ENCODE measurements at regions not wholly inside any gene's neighbourhood (a gene's known extent, or its start where the extent isn't known, plus 50 kb on each side); places are given as distances from the start of the nearest gene placed in this dataset.
"Not testable (repeated sequence)": the region's sequence is repeated elsewhere in the genome, so short reads cannot be mapped to it uniquely, and the experiment has no call there.

DNA sequence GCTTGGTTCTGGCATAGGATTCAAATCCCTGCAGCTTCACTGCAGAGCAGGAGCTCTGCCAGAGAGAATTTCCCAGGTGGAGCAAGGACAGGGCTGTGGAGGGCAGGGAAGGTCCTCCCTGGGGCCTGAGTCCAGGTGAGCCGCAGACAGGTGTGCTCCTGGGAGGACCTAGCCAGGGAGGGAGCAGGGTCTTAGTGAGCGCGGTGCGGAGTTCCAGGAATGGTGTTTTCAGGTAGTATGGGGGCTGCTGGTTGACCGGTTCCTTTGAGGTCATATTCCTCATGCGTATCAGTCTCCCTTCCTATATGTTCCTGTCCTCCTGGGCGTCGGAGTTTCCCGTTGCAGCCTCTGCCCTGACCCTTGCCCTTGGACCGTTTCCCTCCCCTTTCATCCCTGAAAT is 813.3 kb downstream of the KCNJ18 start:
- no peak for DNase-seq (ENCODE audit: low spot score)

DNA sequence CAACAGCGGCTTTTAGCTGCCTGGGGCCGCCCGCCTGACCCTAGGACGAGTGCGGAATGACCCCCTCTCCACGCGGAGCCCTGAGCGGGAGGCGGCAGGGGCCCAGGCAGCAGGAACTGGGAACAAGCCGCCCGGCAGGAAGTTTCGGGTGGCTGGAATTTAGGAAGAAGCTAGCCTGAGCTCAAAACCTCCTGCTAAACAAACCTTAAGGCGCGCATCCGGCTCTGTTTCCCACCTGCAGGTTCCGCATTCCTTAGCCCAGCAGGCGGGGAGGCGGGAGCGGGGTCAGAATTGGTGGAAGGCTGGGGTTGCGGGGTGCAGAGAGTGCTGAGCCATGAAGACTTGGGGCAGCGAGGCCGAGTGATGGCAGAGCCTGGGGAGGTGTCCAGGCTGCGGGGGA is 813.9 kb downstream of the KCNJ18 start:
- no peak for DNase-seq (ENCODE audit: low spot score)

DNA sequence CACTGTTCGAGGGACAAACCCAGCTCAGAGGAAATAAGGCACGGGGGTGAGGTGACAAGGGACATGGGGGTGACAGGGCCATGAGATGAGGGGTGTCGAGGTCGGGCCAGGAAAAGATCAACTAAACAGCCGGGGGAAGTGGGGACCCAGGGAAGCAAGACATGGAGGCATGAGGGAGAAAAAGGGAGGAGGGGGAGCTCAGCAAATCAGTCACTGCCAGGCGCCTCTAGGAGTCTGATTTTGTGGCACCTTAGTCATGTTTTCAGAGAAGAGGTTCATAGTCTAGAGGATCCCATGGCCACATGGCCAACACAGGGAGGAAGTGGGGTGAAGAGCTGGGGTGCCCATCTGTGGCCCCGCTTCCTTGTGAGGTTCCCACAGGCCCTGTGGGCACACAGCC is 814.5 kb downstream of the KCNJ18 start:
- DNase-seq (ENCODE audit: low spot score): no peak

DNA sequence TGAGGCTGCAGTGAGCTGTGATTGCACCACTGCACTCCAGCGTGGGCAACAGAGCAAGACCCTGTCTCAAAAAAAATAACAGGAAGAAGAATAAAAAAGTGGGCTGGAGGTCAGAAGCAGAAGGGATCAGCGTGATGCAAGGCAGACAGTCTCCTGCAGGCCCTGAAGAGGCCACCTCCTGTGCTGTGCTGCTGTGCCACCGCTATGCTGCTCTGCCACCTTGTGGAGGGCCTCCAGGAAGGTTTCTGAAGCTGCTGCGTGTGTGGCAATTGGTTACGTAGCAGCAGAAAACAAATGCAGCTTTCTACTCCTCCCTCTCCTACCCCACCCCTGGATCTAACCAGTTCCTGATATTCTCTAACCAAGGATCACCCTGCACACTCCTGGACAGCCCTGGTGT is 815.5 kb downstream of the KCNJ18 start:
- no peak for DNase-seq (ENCODE audit: low spot score)

DNA sequence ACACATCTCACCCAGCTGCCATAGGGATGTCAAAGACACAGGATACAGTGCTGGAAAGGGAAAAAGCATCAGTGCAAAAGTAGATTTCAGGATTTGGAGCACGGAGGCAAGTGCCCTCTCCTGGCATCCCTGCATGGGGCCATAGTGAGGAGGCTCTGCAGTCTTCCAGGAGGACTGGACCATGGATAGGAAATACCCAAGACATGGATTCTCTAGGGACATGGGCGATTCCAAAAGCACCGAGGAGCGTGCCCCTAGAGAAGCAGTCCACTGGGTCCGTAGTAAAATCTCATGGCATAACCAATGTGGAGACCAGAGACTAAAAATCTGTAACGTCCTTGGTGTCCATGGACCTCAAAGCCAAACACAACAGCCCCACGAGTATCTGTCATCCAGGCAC is 818.2 kb downstream of the KCNJ18 start:
- no peak for DNase-seq (ENCODE audit: low spot score)

DNA sequence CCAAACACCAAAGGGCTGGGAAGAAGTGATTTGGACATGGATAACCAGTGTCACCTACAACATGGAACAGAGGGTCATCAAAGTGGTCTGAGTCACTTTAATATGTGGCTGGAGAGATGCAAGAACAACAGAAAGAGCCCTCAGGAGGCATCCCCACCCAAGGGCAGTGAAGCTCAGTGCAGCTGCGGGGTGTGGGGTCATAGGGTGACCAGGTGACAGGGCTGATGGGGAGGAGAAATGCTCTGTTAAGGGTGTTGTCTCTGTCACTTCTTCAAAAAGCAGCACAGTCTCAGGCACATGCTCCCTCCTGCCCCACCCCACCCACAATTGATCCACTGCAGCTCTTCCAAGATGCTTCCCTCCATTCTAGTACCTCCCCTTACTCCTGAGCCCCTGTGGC is 819.1 kb downstream of the KCNJ18 start:
- no peak for DNase-seq (ENCODE audit: low spot score)

DNA sequence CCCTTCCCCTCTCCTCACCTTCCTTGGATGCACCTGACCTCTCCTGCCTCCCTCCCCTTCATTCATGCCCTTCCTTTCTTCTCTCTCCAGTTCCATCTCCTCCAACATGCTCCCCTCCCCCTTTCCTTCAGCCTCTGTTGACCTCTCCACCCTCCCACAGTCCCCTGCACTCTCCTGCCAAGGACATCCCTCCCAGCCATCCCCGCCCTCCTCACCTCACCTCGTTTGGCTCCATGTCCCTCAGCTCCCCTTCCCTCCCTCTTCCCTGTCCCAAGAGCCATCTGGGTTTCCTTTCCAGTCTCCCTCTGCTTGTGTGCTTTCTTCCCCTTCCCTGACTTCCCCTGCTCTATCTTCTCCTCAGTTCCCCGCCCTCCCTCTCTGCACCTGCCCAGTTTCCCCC is 819.7 kb downstream of the KCNJ18 start:
- no peak for DNase-seq (ENCODE audit: low spot score)

DNA sequence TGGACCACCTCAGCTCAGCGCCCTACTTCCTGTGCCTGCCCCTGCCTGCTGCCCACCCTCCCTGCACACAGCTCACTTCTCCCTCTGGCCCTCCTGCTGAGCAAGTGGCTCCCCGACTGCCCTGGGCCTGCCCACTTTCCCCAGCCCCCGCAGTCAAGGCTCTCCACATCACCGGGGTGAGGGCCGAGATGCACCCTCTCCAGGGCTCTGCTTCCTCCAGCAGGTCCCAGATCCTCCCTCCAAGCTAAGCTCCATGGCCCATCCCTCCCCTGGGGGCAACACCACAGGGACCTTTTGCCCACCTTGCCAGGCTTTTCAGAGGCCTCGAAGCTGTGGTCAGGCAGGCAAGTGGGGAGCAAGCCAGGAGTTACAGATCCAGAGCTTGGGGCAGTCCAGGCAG is 820.2 kb downstream of the KCNJ18 start:
- DNase-seq (ENCODE audit: low spot score): no peak

DNA sequence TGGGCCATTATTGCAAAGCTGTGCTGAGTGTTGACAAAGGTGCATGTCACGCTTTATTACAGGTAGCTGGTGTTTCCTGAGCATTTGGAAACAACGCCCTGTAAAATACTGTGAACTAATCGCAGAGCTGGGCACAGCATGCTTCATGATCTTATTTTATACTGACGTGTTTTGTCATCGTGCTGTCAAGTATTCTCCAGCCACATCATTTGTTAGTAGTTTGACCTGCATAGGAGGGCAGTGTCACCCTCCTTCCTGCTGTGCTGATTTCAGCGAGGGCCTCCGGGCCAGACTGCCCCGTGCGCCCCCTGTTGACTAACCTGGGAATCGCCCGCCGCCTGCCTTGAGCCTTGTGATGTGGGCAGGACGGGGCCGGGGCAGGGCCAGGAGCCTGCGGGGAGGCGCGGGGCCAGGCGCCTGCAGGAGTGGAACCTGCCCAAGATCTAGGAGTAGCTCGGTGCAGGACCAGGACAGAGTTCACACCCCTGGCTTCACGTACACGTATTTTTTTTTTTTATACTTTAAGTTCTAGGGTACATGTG is 820.7 kb downstream of the KCNJ18 start:
- DNase-seq (ENCODE audit: low spot score): no peak

DNA sequence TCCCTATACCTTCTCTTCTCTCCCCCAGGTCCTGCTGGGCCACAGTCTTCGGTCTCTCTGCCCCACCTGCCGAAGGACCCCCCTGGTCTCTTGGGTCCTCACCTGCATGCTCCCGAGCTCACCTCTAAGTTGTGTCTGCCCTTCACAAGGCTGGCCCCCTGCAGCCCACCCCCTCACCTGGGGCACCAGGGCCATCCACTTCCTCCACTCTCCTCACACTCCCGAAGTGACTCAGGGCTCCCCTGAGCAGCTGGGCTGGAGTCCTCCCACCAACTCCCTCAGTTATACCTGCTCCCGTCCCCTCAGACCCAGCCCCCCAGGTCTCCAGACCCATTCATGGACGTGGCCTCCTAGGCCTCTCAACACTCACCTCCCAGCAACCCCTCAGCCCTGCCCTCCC is 822.0 kb downstream of the KCNJ18 start:
- DNase-seq (ENCODE audit: low spot score): no peak

DNA sequence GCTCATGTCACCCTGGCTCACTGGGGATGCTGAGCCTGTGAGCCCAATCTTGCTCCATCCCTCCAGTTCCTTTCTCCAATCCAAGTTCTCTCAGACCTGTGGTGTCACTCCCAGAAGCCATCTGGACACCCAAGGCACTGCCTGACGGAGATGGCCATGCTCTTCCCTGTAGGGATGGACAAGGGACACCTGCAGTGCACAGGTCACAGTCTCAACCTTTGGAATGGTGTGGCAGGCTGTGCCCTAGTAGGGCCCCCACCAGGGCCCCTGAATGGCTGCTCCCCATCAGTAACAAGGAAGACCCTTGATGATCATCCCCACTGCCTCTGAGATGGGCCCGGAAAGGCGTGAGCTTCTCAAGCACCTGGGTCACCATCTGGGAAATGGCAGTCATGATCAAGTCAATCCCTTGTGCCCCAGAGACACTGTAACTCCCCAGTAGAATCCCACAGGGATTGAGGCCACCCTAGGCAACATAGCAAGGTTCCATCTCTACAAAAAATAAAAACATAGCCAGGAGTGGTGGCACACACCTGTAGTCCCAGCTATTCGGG is 822.5 kb downstream of the KCNJ18 start:
- no peak for DNase-seq (ENCODE audit: low spot score)

DNA sequence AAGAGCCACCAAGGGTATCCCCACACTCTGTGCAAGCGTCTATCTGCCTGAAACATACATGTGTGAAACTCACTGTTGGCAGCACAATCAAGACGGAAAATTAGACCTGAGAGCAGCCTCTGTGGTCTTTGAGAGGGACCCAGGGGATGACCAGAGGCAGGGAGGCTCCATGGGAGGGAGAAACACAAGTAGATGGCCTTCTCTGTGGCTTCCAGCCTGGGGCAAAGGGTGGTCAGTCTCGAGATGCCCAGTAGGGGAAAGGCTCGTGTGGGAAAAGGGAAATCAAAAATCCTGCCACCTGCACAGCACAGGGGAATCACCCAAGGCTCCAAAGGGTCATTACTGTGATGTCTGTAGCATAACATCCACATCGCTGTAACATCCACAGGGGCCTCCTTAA is 823.3 kb downstream of the KCNJ18 start:
- DNase-seq (ENCODE audit: low spot score): no peak

DNA sequence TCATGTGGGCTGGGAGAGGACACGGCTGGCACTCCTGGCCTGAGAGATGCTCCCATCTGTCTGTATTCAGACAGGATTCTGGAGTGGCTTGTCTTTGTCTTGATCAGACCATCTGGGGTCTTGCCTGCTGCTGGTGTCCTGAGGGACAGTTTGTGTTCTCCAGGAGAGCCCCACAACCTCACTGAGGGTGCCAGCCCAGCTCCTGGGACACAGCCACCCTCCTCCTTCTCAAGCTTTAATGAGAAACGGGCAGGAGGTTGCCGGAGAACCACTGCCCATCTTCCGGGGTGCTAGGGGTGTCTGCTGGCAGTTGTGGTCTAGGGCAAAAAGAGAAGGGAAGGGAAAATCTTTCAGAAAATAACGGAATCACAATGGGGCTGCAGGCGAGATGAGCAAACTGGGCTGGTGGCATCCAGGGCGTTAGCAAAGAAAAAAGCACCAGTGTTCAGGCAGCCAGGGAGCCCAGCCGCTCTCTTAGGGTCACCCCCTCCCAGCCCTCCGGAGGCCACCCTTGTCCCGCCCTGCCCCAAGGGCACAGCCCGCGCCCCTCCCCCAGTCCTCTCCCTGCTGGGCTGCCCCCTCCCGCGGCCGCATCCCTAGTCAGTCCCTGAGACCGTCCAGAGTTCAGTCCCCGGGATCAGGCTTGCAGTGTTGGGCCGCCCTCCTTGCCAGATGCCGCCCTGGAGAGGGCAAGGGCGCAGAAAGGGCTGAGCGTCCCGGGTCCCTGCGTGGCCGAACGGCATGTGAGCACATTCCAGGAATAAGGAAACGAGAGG is 824.7 kb downstream of the KCNJ18 start:
- DNase-seq (ENCODE audit: low spot score): no peak

DNA sequence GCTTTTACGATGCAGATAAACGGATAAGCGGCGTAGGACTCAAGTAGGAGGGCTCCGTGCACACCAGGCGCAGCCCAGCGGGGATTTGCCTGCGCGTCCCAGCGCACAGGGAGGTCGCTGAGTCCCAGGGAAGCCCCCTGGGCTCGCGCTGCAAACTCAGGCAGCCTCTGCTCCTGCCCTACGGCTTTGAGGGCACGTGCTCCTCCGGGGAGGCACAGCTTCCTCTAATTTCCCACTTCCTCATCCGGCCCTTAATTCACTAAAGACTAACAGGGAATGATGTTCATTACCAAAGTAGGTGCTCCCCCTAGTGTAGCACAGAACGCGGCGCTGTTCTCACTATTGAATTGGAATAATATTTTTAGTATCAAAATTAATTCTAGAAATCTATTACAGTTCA is 825.4 kb downstream of the KCNJ18 start:
- DNase-seq (ENCODE audit: low spot score): no peak

DNA sequence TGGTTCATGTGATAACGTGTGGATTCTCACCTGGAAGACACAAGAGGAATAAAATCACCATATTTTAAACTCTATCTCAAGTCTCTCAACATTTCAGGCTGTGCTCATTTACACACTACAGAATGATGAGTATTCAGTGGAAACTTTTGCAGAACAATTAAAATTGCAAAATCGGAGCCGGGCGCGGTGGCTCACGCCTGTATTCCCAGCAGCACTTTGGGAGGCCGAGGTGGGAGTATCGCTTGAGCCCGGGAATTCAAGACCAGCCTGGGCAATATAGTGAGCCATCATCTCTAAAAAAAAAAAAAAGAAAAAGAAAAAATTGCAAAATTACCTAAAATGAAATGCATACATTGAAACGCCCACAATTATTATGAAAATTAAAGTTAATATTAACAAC is 825.9 kb downstream of the KCNJ18 start:
- no peak for DNase-seq (ENCODE audit: low spot score)

DNA sequence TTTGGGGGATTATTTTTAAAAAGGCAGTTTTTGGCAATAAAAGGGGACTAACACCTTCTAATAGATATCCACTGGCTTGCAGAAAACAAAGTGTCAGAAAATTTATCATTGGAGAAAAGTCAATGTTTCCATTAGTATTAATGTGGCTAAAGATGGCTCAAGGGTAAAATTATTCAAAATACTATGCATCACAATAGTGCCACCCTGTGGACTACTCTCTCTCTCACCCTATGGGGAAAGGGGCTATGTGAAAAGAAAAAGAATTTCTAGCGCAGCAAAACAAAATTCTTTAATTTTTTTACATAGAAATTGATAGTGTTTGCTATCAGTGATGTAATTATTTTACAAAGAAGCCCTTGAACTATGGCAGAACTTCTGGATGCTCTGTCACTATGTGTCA is 856.5 kb downstream of the KCNJ18 start:
- DNase-seq (ENCODE audit: low spot score): not testable (repeated sequence)

DNA sequence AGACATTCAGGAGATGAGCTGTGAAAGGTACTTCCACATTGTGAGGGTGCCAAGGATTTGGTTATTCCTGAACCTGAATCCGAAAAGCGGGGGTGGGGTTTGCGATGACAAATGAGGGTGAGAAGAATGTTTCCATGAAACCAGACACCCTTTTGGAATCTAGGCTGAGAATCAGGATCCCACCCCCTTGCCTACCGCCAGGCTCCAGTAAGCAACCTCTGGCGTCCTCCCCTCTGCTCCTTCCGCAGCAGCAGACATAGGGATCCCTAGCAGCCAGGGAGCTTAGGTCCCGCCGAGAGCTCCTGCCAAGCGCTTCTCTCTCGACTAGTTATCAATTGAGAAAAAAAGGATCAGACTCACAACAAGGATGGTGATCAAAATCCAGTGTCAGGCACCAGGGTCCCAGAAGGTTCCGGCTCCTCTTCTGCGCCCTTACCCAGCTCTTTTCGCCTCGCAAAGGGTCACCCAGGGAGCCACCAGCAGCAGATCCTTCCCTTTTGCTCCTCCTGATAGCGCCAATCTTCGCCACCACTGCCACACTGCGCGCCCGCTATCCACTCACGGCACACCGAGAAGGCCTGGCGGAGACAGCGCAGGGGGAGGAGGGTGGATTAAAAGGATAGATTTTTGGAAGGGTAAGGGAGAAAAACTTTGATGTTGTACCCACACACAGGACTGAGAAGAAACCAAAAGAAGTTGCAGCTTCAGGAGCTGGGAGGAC is 859.5 kb downstream of the KCNJ18 start:
- DNase-seq (ENCODE audit: low spot score): not testable (repeated sequence)

DNA sequence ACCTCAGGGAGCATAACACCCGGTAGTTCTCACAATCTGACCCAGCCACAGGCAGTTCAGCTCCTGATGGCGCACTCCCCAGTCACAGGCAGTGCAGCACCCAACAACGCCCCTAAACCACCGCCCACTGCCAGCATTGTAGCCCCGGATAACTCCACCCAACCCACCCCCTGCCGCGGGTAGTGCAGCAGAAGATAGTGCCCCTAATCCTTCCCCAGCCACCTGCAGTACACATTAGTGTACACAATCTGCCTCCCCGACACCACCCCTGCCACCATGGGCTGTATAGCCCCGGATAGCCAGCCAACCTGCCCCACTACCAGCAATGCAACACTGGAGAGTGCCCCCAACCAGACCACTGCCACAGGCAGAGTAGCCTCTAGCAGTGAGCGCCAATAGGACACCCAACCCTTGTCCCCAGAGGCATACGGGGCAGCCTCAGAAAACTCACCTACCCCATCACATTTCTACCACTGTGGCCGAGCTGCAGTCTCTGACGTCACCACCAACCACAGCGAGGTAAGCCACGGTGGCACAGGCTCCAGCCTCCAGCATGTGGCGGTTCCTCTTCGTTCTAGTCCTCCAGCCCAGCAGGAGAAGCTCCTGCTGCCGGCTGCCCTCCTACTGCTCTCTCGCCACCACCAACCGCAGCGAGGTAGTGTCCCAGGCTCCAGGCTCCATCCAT is 877.3 kb downstream of the KCNJ18 start:
- no peak for DNase-seq (ENCODE audit: low spot score)

DNA sequence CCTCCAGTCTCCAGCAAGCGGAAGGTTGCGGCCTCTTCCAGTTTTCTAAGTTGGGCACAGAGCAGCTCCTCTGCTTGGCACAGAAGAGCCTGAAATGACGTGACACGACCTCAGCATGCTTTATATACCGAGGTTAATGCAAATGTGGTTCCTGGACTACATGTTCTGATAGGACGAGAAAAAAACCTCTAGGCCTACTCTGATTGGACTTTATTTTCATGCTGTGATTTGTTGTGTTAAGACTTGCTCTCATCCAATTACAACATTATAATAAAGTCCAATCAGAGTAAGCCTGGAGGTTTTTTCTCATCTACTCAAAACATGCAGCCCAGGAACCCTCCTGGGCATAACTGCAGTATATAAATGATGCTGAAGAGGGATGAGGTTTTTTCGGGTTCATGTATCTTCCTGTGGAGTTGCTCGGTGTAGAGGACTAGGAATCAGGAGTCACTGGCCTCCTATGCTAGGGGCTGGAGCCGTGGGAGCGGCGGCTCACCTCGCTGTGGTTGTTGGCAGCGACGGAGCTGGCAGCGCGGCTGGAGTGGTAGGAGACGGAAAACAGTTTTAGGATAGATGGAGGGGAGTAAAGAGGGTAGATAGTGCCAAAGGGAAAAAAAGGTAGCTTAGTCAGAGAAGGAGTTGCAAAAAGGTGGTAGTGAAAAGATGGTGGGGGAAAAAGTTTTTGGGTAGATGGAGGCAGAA is 878.0 kb downstream of the KCNJ18 start:
- DNase-seq (ENCODE audit: low spot score): no peak

DNA sequence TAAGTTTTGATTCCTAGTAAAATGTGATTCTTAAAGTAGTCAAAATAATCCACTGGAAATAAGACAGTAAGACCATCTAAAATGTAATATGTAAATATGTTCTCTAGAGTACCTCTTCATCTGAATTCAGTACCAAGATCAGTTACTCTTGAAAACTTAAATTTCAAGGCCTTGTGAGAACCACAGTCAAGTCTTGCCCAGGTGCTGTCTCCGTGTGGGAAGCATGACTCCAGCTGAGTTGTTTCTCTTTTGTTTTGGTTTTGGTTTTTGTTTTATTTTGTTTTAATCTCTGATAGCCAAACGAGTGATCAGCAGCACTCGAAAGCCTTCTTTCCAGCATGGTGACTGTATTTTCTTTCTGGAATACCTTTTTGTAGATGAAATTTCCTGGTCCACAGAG is 907.0 kb downstream of the KCNJ18 start:
- no peak for DNase-seq (ENCODE audit: low spot score)

DNA sequence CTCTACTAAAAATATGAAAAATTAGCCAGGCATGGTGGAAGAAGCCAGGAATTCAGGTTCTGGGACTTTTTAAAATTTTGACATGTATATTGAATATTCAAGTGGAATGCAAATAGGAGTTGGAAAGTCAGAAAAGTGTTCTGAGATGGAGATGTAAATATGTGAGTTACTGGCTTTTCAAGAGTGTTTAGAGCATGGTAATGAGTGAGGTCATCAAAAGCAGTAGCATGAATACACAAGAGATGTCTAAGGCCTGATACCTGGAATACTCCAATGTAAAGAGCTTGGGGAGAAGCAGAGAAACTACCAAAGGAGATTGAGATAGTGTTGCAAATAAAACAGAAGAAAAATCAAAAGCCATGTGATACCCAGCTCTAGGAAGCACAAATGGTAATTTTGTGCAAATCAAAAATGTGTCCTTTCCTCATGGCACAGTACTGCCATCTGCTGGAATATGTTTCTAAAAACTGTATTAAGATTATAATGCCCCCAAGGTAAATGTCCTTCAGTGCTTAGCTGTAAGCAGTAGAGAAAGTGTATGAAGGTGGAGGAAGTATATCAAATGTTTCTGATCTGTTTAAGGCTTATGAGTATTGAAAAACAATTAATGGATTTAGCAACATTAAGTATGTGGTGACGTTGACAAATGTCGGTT is 908.4 kb downstream of the KCNJ18 start:
- no peak for DNase-seq (ENCODE audit: low spot score)
